ENCODE measurements at regions not wholly inside any gene's neighbourhood (a gene's known extent, or its start where the extent isn't known, plus 50 kb on each side); places are given as distances from the start of the nearest gene placed in this dataset.

GRCh38 chrX:6812087-6812486 lies 277.2 kb upstream of the VCX3A start:
- no peak for DNase-seq
- Histone ChIP-seq H3K4me3 (ENCODE audit: low read depth, low read length) (no peak overlapping the region), H3K27ac (no peak overlapping the region), H3K9me3 (ENCODE audit: severe bottlenecking) (no peaks in the 10 kb centered on the region), H3K27me3 (ENCODE audit: insufficient read depth, low read depth, severe bottlenecking) (no peaks in the 10 kb centered on the region), H3K36me3 (no peaks in the 10 kb centered on the region)
- TF ChIP-seq, protein P1, sequence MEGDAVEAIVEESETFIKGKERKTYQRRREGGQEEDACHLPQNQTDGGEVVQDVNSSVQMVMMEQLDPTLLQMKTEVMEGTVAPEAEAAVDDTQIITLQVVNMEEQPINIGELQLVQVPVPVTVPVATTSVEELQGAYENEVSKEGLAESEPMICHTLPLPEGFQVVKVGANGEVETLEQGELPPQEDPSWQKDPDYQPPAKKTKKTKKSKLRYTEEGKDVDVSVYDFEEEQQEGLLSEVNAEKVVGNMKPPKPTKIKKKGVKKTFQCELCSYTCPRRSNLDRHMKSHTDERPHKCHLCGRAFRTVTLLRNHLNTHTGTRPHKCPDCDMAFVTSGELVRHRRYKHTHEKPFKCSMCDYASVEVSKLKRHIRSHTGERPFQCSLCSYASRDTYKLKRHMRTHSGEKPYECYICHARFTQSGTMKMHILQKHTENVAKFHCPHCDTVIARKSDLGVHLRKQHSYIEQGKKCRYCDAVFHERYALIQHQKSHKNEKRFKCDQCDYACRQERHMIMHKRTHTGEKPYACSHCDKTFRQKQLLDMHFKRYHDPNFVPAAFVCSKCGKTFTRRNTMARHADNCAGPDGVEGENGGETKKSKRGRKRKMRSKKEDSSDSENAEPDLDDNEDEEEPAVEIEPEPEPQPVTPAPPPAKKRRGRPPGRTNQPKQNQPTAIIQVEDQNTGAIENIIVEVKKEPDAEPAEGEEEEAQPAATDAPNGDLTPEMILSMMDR (IDR thresholded peaks at IDR 0.05; ENCODE audit: low read depth, low read length), result no peak

DNA sequence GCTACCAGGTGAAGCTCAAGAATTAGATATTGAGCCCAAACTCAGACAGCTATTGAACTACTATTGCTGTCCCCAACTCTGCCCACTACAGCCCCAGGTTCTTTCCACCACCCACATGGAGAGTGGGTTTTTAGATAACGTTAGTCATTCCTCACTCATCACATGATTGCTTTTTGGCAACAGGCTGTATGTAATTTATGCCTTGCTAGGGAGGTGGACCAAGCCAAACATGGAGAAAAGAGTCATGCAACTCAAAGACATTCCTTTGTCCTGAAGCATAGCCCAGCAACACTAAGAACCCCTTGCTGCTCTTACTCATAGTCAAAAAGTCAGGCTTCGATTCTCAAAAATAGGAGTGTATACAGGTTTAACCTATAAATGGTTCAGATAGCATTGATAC lies 275.9 kb upstream of the VCX3A start:
- Histone ChIP-seq H3K27me3 (ENCODE audit: insufficient read depth, low read depth, severe bottlenecking) (no peaks in the 10 kb centered on the region), H3K36me3 (no peaks in the 10 kb centered on the region), H3K4me3 (ENCODE audit: low read depth, low read length) (no peak overlapping the region), H3K9me3 (ENCODE audit: severe bottlenecking) (no peaks in the 10 kb centered on the region), H3K27ac (no peak overlapping the region)
- DNase-seq, result no peak
- TF ChIP-seq, protein P1 (IDR thresholded peaks at IDR 0.05; ENCODE audit: low read depth, low read length), result no peak

GRCh38 chrX:6803607-6804006 lies 268.7 kb upstream of the VCX3A start:
- DNase-seq, result no peak

GRCh38 chrX:6793000-6793399 lies 258.1 kb upstream of the VCX3A start:
- Histone ChIP-seq H3K27ac (no peak overlapping the region), H3K9me3 (ENCODE audit: severe bottlenecking) (peaks cover 5% of the 10 kb centered on the region), H3K36me3 (no peaks in the 10 kb centered on the region), H3K4me3 (ENCODE audit: low read depth, low read length) (no peak overlapping the region), H3K27me3 (ENCODE audit: insufficient read depth, low read depth, severe bottlenecking) (no peaks in the 10 kb centered on the region)
- DNase-seq, result peak; percentile 9
- TF ChIP-seq, protein P1 (IDR thresholded peaks at IDR 0.05; ENCODE audit: low read depth, low read length), result no peak

More at GRCh38 chrX:6803607-6804006, 268.7 kb upstream of the VCX3A start:
- no peaks in the 10 kb centered on the region for H3K9me3 ChIP-seq (ENCODE audit: severe bottlenecking)
- H3K36me3 ChIP-seq, result no peaks in the 10 kb centered on the region
- H3K27ac ChIP-seq, result no peak overlapping the region
- TF ChIP-seq, protein P1 (IDR thresholded peaks at IDR 0.05; ENCODE audit: low read depth, low read length), result no peak
- H3K4me3 ChIP-seq (ENCODE audit: low read depth, low read length), result no peak overlapping the region
- H3K27me3 ChIP-seq (ENCODE audit: insufficient read depth, low read depth, severe bottlenecking), result no peaks in the 10 kb centered on the region

DNA sequence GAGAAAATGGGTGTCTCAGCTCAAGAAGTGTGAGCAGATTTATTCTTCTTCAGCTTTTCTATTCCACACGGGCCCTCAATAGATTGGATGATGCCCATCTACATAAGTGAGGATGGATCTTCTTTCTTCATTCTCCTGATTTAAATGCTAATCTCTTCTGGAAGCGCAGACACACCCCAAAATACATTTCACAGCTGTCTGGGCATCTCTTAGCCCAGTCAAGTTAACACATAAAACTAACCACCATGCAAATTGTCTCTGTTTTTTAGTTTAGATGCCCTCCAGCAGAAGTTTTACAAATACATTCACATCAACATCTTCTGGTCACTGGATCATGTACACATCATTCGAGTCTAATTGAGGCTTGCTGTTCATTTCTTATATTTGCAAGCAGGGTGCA lies 249.0 kb upstream of the VCX3A start:
- H3K27me3 ChIP-seq (ENCODE audit: insufficient read depth, low read depth, severe bottlenecking), result no peaks in the 10 kb centered on the region
- no peak for DNase-seq
- TF ChIP-seq, protein P1 (IDR thresholded peaks at IDR 0.05; ENCODE audit: low read depth, low read length), result no peak

GRCh38 chrX:6782831-6783230 lies 247.9 kb upstream of the VCX3A start:
- Histone ChIP-seq H3K4me3 (ENCODE audit: low read depth, low read length) (no peak overlapping the region), H3K27me3 (ENCODE audit: insufficient read depth, low read depth, severe bottlenecking) (no peaks in the 10 kb centered on the region), H3K36me3 (no peaks in the 10 kb centered on the region), H3K27ac (no peak overlapping the region), H3K9me3 (ENCODE audit: severe bottlenecking) (peaks cover 2% of the 10 kb centered on the region)
- TF ChIP-seq, protein P1 (IDR thresholded peaks at IDR 0.05; ENCODE audit: low read depth, low read length), result no peak
- DNase-seq, result no peak

More for the DNA sequence above, 249.0 kb upstream of the VCX3A start:
- Histone ChIP-seq H3K4me3 (ENCODE audit: low read depth, low read length) (no peak overlapping the region), H3K27ac (no peak overlapping the region), H3K36me3 (no peaks in the 10 kb centered on the region), H3K9me3 (ENCODE audit: severe bottlenecking) (peaks cover 8% of the 10 kb centered on the region)
